ENCODE measurements at regions not wholly inside any gene's neighbourhood (a gene's known extent, or its start where the extent isn't known, plus 50 kb on each side); places are given as distances from the start of the nearest gene placed in this dataset.

- DNase-seq = no peak
These were observed 166.3 kb upstream of the ARGLU1 start for GRCh38 chr13:106734198-106734597.

DNA sequence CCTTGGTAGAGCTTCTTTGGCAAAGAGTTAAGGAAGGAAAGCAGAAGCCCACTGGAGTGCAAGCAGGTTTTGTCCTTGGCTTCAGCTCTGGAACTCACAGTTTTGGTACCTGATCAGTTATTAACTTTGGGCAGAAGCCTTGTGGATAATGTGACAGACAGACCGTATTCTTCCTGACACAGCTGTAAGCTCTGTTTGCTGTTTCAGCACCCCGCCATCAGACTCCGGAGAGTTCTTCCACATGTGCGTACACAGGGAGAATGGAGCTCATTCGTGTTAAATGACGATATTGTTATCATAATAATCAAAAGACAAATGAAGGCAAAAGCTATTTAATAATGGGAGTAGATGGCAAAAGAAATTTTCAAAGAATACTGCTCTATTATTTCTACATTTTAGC lies 155.1 kb upstream of the ARGLU1 start:
- no peak for DNase-seq

GRCh38 chr13:106722620-106723019 lies 154.7 kb upstream of the ARGLU1 start:
- DNase-seq = no peak

DNA sequence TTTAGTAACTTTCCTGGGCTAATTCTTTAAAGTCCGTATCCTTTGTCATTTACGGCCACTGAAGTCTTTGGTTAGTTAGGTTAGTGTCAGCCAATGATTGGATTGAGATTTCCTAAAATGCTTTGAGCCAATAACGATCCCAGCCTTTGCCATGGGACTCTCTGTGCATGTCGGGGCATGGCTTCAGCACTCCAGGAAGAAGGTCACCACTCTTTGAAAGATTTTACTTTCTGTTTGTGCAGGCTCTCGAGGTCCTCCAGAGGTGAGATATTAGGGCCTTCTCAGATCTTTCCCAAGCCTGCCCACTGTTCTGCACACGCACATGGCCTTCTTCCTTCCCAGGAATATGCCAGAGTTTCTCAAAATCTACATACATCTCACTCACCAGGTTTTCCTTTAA lies 153.7 kb upstream of the ARGLU1 start:
- DNase-seq = no peak

- DNase-seq = no peak
These were observed 146.5 kb upstream of the ARGLU1 start for GRCh38 chr13:106714271-106714982.

DNA sequence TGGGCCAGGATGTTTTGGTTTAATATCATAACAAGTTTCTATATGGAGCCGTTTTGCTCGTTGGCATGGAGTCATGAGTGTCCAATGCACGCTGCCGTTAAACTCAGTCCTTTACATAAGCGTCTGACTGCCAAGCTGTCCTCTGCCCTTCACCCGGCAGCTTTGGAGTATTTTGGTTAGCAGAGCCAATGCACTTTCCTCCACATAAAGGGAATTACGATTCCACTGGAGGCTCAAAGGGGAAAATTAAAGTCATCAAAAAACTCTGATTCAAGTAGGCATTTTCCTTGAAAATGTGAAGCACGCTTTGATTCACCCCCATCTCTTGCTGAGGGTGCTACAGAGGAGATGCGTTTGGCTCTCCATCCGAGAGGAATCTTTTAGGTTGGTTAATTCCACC lies 144.4 kb upstream of the ARGLU1 start:
- no peak for DNase-seq

DNA sequence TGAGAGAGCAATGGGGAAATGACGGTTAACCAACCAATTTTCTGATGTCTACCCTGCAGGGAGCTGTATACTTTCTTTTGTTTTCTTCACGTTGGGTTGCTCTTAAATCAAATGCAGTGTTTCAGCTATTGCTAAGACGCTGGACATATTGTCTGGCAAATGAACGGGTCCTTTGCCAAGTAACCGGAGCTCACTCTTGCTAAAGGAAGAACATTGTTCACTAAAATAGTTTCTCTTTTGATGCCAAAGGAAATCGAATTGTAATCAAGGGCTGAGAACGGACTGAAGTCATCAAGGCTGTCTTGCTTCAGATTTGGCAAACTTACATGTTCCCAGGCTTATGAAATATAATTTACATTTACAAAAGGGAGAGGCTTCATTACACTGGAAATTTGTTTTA lies 142.3 kb upstream of the ARGLU1 start:
- no peak for DNase-seq

GRCh38 chr13:106709522-106709921 lies 141.6 kb upstream of the ARGLU1 start:
- no peak for DNase-seq

DNA sequence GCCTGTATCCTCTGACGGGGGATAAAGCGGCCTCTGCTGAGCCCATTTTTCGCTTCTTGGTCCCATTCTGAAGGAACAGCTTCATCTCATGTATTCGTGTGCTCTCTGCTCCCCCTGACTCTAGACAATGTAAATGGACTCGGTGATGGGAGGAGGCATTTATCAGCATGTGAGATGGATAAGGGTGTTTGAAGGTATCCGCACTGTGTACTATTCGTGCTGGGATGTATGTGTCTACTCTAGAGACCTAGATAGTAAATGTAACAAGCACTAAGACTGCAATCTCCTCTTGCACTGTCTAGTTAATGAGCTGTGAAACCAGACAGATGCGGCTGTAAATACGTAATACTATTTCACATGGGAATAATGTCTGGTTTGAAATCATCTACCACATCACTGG lies 134.6 kb upstream of the ARGLU1 start:
- DNase-seq = no peak

GRCh38 chr13:106701771-106702341 lies 133.9 kb upstream of the ARGLU1 start:
- DNase-seq = no peak

DNA sequence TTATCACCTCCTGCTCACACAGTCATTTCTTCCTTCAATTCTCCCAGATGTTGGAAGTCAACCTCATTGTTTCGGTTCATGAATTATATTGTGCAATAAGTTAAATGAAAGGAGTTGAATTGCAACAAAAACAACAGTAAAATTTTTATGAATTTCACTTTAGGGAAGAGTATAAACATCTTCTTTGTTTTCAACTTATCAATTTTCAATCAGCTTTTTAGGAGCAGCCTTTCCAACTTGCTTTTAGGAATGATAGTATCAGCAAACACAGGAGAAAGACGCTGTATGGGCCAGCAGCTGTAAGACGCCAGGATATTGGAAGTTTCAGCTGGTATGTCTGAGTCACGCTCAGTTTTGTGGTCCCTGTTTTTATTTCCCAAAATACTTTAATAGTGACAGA lies 132.5 kb upstream of the ARGLU1 start:
- no peak for DNase-seq

DNA sequence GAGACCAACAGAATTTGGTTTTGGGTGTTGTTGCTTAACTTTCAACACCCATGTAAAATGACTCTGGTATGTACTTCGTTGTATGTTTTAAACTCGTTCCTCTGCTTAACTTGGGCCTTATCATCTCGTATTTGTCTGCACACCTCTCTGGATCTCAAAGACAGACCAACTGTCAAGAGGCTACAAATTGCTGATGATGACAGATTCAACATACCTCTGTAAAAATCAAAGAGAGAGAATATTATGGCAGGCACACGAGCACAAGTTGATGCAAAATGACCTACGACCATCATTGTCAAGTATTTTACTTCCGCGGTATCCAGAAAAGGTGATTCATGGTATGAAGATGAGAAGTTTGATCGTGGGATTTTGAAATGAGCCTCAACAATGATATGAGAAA lies 132.1 kb upstream of the ARGLU1 start:
- no peak for DNase-seq

GRCh38 chr13:106699311-106699710 lies 131.4 kb upstream of the ARGLU1 start:
- no peak for DNase-seq

DNA sequence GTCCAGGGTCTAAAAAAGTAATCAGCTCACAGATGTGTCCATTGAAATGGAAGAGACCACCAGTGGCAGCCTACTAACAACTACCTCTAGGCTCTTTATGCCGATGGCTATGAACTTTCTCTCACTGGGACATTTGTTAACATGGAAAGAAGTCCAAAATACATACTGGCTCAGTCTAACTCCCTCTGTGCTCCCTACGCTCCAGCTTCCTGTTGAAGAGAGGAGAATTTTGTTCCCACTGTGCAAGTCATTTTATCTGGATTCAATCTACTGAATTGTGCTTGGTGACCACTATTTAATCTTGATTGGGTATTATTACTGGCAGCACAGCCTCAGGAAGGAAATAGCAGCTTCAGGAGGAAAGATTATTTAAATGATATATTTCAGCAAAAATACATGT lies 128.8 kb upstream of the ARGLU1 start:
- DNase-seq = no peak

GRCh38 chr13:106696140-106696539 lies 128.2 kb upstream of the ARGLU1 start:
- DNase-seq = no peak

DNA sequence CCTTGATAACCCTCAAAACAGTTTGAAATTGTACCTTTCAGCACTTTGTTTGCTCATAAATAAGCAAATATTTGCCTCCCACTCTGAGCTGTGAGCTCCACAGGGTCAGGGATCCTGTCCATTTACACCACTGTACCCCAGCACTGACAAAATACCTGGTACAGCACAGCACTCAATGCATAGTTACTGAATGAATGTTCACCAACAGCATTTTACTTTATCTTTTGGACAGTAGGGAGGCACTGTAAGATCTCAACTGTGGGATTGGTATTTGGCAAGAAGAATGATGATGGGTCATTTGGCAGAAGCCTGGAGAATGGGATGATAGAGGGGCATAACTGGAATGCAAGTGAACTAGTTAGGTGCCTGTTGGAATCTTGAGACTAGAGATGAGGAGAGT lies 127.2 kb upstream of the ARGLU1 start:
- no peak for DNase-seq

GRCh38 chr13:106691861-106692260 lies 123.9 kb upstream of the ARGLU1 start:
- no peak for DNase-seq

DNA sequence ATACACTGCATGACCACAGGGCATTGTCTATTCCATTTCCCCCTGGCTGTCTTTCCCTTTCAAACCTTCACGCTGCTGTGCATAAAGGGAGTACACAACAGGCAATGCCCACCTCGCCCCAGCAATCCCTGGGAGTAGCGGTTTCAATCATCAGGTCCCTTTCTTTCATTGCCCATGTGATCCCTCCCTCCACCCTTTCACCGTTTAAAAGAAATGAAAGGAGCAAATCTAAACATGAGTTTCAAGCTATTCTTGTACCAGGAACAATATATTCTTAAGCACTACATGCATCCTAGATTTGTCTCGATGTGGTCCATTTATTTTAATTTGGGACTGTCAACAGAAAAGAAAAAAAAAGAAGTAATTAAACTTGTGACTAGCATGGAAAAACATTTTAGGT lies 123.4 kb upstream of the ARGLU1 start:
- no peak for DNase-seq

DNA sequence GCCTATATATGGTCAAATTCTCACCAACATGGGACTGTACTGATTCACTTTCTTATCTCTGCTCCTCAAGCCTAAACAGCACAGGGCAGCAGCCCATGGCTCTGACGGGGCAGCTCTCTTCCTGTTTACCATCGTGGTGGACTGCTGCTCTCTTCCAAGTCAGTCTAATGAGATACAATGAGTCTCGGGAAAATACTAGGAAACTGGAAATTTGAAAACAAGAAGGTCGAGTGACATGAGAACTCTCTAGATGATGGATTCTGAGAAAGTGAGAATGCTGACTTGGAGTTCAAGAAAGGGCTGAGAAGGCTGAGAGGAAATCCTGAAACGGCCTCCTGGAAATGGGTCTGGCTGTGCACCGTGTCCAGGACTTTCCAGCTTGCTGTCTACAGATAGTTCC lies 122.8 kb upstream of the ARGLU1 start:
- DNase-seq = no peak

DNA sequence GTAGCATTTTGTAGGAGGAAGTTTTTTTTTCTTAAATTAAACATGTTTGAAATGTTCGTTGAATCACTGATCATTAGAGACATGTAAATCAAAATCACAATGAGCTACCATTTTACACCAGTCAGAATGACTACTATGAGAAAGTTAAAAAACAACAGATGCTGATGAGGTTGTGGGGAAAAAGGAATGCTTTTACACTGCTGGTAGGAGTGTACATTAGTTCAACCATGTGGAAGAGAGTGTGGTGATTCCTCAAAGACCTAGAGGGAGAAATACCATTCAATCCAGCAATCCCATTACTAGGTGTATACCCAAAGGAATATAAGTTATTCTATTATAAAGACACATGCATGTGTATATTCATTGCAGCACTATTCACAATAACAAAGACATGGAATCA lies 122.0 kb upstream of the ARGLU1 start:
- no peak for DNase-seq

- DNase-seq = no peak
These were observed 121.0 kb upstream of the ARGLU1 start for GRCh38 chr13:106688940-106689339.

GRCh38 chr13:106686163-106686562 lies 118.2 kb upstream of the ARGLU1 start:
- no peak for DNase-seq

GRCh38 chr13:106685143-106685542 lies 117.2 kb upstream of the ARGLU1 start:
- no peak for DNase-seq

- no peak for DNase-seq
These were observed 116.0 kb upstream of the ARGLU1 start for GRCh38 chr13:106683918-106684317.

GRCh38 chr13:106683179-106683578 lies 115.2 kb upstream of the ARGLU1 start:
- DNase-seq = no peak
